ENCODE measurements at regions not wholly inside any gene's neighbourhood (a gene's known extent, or its start where the extent isn't known, plus 50 kb on each side); places are given as distances from the start of the nearest gene placed in this dataset.
A peak's percentile ranks its signal among the peaks of the same experiment; 100 is the strongest.
"Not testable (repeated sequence)": the region's sequence is repeated elsewhere in the genome, so short reads cannot be mapped to it uniquely, and the experiment has no call there.

DNA sequence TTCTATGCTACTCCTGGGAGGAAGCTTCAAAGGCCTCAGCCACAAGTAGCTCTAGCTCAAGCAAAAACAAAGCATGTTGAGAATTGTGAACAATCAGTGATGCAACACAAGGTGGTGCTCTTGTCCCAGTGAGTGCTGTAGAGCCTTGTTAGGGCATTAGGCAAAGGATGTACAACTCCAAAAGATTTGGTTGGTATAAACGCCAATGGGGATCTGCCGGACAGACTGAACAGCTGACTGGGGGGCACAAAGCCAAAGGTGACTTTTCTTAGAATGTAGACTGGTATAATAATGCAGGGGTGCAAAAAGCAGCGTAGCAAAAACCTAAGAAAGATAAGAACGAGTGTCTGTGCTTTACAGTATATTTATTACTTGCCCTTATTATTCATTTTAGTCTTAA lies 62.6 kb upstream of the ALB start:
- Mint-ChIP-seq H3K4me3 (no peak overlapping the region), H3K27ac (ENCODE audit: unreplicated experiment) (no peak overlapping the region), H3K36me3 (ENCODE audit: low read depth) (peaks cover 3% of the 10 kb centered on the region), H3K4me1 (no peaks in the 10 kb centered on the region), H3K9me3 (peaks cover 3% of the 10 kb centered on the region), H3K27me3 (ENCODE audit: low read depth) (no peaks in the 10 kb centered on the region)
- TF ChIP-seq, protein P1, sequence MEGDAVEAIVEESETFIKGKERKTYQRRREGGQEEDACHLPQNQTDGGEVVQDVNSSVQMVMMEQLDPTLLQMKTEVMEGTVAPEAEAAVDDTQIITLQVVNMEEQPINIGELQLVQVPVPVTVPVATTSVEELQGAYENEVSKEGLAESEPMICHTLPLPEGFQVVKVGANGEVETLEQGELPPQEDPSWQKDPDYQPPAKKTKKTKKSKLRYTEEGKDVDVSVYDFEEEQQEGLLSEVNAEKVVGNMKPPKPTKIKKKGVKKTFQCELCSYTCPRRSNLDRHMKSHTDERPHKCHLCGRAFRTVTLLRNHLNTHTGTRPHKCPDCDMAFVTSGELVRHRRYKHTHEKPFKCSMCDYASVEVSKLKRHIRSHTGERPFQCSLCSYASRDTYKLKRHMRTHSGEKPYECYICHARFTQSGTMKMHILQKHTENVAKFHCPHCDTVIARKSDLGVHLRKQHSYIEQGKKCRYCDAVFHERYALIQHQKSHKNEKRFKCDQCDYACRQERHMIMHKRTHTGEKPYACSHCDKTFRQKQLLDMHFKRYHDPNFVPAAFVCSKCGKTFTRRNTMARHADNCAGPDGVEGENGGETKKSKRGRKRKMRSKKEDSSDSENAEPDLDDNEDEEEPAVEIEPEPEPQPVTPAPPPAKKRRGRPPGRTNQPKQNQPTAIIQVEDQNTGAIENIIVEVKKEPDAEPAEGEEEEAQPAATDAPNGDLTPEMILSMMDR (conservative IDR thresholded peaks at IDR 0.05), result peak; percentile 69
- peak; percentile 22 for DNase-seq (ENCODE audit: low read depth, low spot score)

GRCh38 chr4:73340917-73341316 lies 63.2 kb upstream of the ALB start:
- Mint-ChIP-seq H3K27me3 (ENCODE audit: low read depth) (no peaks in the 10 kb centered on the region), H3K36me3 (ENCODE audit: low read depth) (peaks cover 3% of the 10 kb centered on the region), H3K9me3 (peaks cover 3% of the 10 kb centered on the region), H3K27ac (ENCODE audit: unreplicated experiment) (no peak overlapping the region), H3K4me1 (no peaks in the 10 kb centered on the region), H3K4me3 (no peak overlapping the region)
- TF ChIP-seq, protein P1 (conservative IDR thresholded peaks at IDR 0.05), result no peak
- DNase-seq (ENCODE audit: low read depth, low spot score), result no peak

GRCh38 chr4:73335679-73336078 lies 68.4 kb upstream of the ALB start:
- no peaks in the 10 kb centered on the region for H3K4me1 Mint-ChIP-seq
- TF ChIP-seq, protein P1 (conservative IDR thresholded peaks at IDR 0.05), result no peak

GRCh38 chr4:73332012-73332411 lies 72.1 kb upstream of the ALB start:
- H3K27ac Mint-ChIP-seq (ENCODE audit: unreplicated experiment); H3K36me3 Mint-ChIP-seq (ENCODE audit: low read depth); H3K4me1 Mint-ChIP-seq; DNase-seq (ENCODE audit: low read depth, low spot score); H3K9me3 Mint-ChIP-seq; H3K4me3 Mint-ChIP-seq; H3K27me3 Mint-ChIP-seq (ENCODE audit: low read depth): not testable (repeated sequence)

More at GRCh38 chr4:73335679-73336078, 68.4 kb upstream of the ALB start:
- no peak overlapping the region for H3K4me3 Mint-ChIP-seq
- DNase-seq (ENCODE audit: low read depth, low spot score), result no peak
- H3K27ac Mint-ChIP-seq (ENCODE audit: unreplicated experiment), result no peak overlapping the region
- peaks cover 3% of the 10 kb centered on the region for H3K36me3 Mint-ChIP-seq (ENCODE audit: low read depth)
- no peaks in the 10 kb centered on the region for H3K27me3 Mint-ChIP-seq (ENCODE audit: low read depth)
- peaks cover 3% of the 10 kb centered on the region for H3K9me3 Mint-ChIP-seq

GRCh38 chr4:73329300-73329699 lies 70.7 kb upstream of the ANKRD17 start:
- Mint-ChIP-seq H3K9me3 (peaks cover 6% of the 10 kb centered on the region), H3K36me3 (ENCODE audit: low read depth) (no peaks in the 10 kb centered on the region), H3K4me1 (no peaks in the 10 kb centered on the region), H3K27ac (ENCODE audit: unreplicated experiment) (no peak overlapping the region), H3K27me3 (ENCODE audit: low read depth) (no peaks in the 10 kb centered on the region), H3K4me3 (no peak overlapping the region)
- TF ChIP-seq, protein P1 (conservative IDR thresholded peaks at IDR 0.05), result no peak
- no peak for DNase-seq (ENCODE audit: low read depth, low spot score)

DNA sequence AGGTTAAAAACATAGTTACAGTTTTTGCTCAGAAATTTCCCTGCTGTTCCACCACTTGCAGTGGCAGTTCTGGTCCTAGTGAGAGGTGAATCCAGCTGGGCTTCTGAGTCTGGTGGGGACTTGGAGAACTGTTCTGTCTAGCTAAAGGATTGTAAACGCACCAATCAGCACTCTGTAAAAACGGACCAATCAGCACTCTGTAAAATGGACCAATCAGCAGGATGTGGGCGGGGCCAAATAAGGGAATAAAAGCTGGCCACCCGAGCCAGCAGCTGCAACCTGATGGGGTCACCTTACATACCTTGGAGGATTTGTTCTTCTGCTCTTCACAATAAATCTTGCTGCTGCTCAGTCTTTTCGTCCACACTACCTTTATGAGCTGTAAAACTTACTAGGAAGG lies 67.2 kb upstream of the ANKRD17 start:
- not testable (repeated sequence) for H3K4me1 Mint-ChIP-seq; DNase-seq (ENCODE audit: low read depth, low spot score); H3K27ac Mint-ChIP-seq (ENCODE audit: unreplicated experiment); H3K27me3 Mint-ChIP-seq (ENCODE audit: low read depth); H3K9me3 Mint-ChIP-seq; H3K4me3 Mint-ChIP-seq; H3K36me3 Mint-ChIP-seq (ENCODE audit: low read depth)

DNA sequence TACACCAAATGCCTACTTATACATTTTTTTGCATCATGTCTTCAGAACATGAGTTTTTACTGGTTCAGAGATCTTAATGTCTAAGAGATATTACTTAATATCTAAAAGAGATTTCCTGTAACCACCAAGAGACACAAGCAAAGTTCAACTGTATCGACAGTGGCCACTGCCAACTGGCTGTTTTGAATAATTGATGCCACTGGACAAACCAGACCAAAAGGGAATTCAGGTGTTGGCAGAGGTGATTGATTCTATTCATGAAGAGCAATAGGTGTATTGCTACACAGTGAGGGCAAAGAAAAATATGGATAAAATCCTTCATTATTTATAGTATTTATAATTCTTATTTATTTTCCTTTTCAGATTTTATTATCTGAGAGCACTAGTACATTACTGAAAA lies 58.5 kb upstream of the ANKRD17 start:
- Mint-ChIP-seq H3K27me3 (ENCODE audit: low read depth) (no peaks in the 10 kb centered on the region), H3K4me1 (no peaks in the 10 kb centered on the region), H3K36me3 (ENCODE audit: low read depth) (peaks cover 17% of the 10 kb centered on the region), H3K27ac (ENCODE audit: unreplicated experiment) (no peak overlapping the region), H3K4me3 (no peak overlapping the region), H3K9me3 (peaks cover 5% of the 10 kb centered on the region)
- TF ChIP-seq, protein P1 (conservative IDR thresholded peaks at IDR 0.05), result no peak
- DNase-seq (ENCODE audit: low read depth, low spot score), result no peak

Data from neural crest cell (in vitro differentiated cells).